ENCODE measurements at regions not wholly inside any gene's neighbourhood (a gene's known extent, or its start where the extent isn't known, plus 50 kb on each side); places are given as distances from the start of the nearest gene placed in this dataset.

- Histone ChIP-seq H3K4me1 (ENCODE audit: control insufficient read depth, insufficient read depth, low read length) (peaks cover 2% of the 10 kb centered on the region), H3K27me3 (ENCODE audit: control insufficient read depth, insufficient read depth, low read length) (no peaks in the 10 kb centered on the region), H3K9me3 (replicated peaks; ENCODE audit: control insufficient read depth, low read depth, low read length) (no peaks in the 10 kb centered on the region), H3K36me3 (ENCODE audit: control insufficient read depth, insufficient read depth, low read length) (no peaks in the 10 kb centered on the region), H3K27ac (ENCODE audit: low read length) (no peak overlapping the region), H3K4me3 (ENCODE audit: low read length) (no peak overlapping the region)
- peak; percentile 51 for DNase-seq
- no CpG with 5 or more reads among the region's 3 CpGs for WGBS (ENCODE audit: insufficient coverage)
Measured at GRCh38 chr9:78775696-78776295, 478.9 kb downstream of the PSAT1 start.

GRCh38 chr9:78777747-78778146 lies 480.8 kb downstream of the PSAT1 start:
- Histone ChIP-seq H3K4me3 (ENCODE audit: low read length) (no peak overlapping the region), H3K4me1 (ENCODE audit: control insufficient read depth, insufficient read depth, low read length) (peaks cover 2% of the 10 kb centered on the region), H3K9me3 (replicated peaks; ENCODE audit: control insufficient read depth, low read depth, low read length) (no peaks in the 10 kb centered on the region), H3K36me3 (ENCODE audit: control insufficient read depth, insufficient read depth, low read length) (no peaks in the 10 kb centered on the region), H3K27ac (ENCODE audit: low read length) (no peak overlapping the region), H3K27me3 (ENCODE audit: control insufficient read depth, insufficient read depth, low read length) (no peaks in the 10 kb centered on the region)
- peak; percentile 14 for DNase-seq
- WGBS (ENCODE audit: insufficient coverage): 40% methylated on average over 1 of the region's 4 CpGs

- DNase-seq: no peak
- WGBS (ENCODE audit: insufficient coverage): 33% methylated on average over 1 of the region's 3 CpGs
- Histone ChIP-seq H3K27me3 (ENCODE audit: control insufficient read depth, insufficient read depth, low read length) (no peaks in the 10 kb centered on the region), H3K36me3 (ENCODE audit: control insufficient read depth, insufficient read depth, low read length) (no peaks in the 10 kb centered on the region), H3K9me3 (replicated peaks; ENCODE audit: control insufficient read depth, low read depth, low read length) (no peaks in the 10 kb centered on the region), H3K4me1 (ENCODE audit: control insufficient read depth, insufficient read depth, low read length) (peaks cover 2% of the 10 kb centered on the region), H3K4me3 (ENCODE audit: low read length) (no peak overlapping the region), H3K27ac (ENCODE audit: low read length) (no peak overlapping the region)
Measured at GRCh38 chr9:78778318-78778717, 481.4 kb downstream of the PSAT1 start.

DNA sequence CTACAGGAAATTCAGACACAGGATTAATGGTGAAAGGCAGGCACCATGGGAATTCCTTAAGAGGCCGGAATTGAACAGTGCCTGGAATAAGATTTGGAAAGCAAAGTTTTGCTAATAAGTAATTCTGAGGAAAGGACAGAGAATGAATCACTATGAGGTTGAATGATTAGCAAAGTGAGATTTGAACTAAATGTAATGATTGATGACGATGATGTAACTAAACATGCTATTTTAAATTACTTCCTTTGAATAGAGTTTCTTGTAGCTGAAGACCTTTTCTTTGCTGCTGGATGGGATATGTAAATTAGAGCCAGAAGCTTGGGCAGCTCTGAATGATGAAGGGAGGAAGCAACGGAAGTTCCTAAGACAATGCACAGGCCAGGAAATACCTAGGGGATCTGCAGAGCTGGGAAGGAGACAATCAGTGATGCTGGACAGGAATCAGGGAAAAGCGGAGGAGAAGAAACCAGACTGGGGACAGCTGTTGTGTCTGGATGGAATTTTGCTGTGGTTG lies 482.0 kb downstream of the PSAT1 start:
- WGBS (ENCODE audit: insufficient coverage): 16% methylated on average over 3 of the region's 4 CpGs
- Histone ChIP-seq H3K4me1 (ENCODE audit: control insufficient read depth, insufficient read depth, low read length) (peaks cover 2% of the 10 kb centered on the region), H3K4me3 (ENCODE audit: low read length) (no peak overlapping the region), H3K27ac (ENCODE audit: low read length) (no peak overlapping the region), H3K27me3 (ENCODE audit: control insufficient read depth, insufficient read depth, low read length) (no peaks in the 10 kb centered on the region), H3K9me3 (replicated peaks; ENCODE audit: control insufficient read depth, low read depth, low read length) (no peaks in the 10 kb centered on the region), H3K36me3 (ENCODE audit: control insufficient read depth, insufficient read depth, low read length) (no peaks in the 10 kb centered on the region)
- DNase-seq: peak; percentile 68

- DNase-seq: no peak
- no peak overlapping the region for H3K27ac ChIP-seq (ENCODE audit: low read length)
- H3K27me3 ChIP-seq (ENCODE audit: control insufficient read depth, insufficient read depth, low read length): no peaks in the 10 kb centered on the region
- no peaks in the 10 kb centered on the region for H3K36me3 ChIP-seq (ENCODE audit: control insufficient read depth, insufficient read depth, low read length)
- no CpG with 5 or more reads among the region's 4 CpGs for WGBS (ENCODE audit: insufficient coverage)
- H3K4me3 ChIP-seq (ENCODE audit: low read length): no peak overlapping the region
- peaks cover 2% of the 10 kb centered on the region for H3K4me1 ChIP-seq (ENCODE audit: control insufficient read depth, insufficient read depth, low read length)
- H3K9me3 ChIP-seq (replicated peaks; ENCODE audit: control insufficient read depth, low read depth, low read length): no peaks in the 10 kb centered on the region
Measured at GRCh38 chr9:78781681-78782080, 484.8 kb downstream of the PSAT1 start.

DNA sequence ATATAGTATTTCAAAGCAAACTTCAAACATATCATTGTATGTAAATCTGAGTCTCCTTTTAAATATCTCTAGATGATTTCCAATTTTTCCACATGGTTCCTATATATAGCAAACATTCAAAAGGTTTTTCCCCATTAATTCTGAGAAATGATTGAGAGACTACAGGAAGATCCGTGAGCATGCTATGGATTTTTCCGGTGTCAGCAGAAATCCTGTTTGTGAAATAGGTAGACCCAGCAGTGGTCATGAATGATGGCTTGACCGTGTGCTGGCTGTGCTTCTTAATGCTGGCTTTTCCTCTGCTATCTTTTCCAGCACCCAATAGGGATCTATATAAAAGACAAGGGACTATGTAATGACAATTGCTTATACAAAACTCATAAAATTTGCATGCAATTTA lies 485.3 kb downstream of the PSAT1 start:
- no peak overlapping the region for H3K27ac ChIP-seq (ENCODE audit: low read length)
- no peaks in the 10 kb centered on the region for H3K9me3 ChIP-seq (replicated peaks; ENCODE audit: control insufficient read depth, low read depth, low read length)
- 92% methylated on average over 2 of the region's 3 CpGs for WGBS (ENCODE audit: insufficient coverage)
- no peaks in the 10 kb centered on the region for H3K36me3 ChIP-seq (ENCODE audit: control insufficient read depth, insufficient read depth, low read length)
- H3K4me3 ChIP-seq (ENCODE audit: low read length): no peak overlapping the region
- no peak for DNase-seq
- peaks cover 2% of the 10 kb centered on the region for H3K4me1 ChIP-seq (ENCODE audit: control insufficient read depth, insufficient read depth, low read length)
- no peaks in the 10 kb centered on the region for H3K27me3 ChIP-seq (ENCODE audit: control insufficient read depth, insufficient read depth, low read length)

DNA sequence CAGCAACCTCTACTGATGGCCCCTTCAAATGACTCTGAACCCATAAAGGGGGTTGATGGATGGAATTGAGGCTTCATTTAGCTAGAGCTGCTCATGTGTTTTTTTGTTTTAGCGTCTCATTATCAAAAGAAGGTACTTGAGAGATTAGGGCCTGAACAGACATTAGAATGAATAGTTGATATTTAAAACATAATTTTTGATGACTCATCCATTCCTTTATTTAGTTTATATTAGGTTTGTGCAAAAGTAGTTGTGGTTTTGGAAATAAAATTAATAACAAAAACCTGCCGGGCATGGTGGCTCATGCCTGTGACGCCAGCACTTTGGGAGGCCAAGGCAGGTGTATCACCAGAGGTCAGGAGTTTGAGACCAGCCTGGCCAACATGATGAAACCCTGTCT lies 485.9 kb downstream of the PSAT1 start:
- no peaks in the 10 kb centered on the region for H3K27me3 ChIP-seq (ENCODE audit: control insufficient read depth, insufficient read depth, low read length)
- no peaks in the 10 kb centered on the region for H3K4me1 ChIP-seq (ENCODE audit: control insufficient read depth, insufficient read depth, low read length)
- no peak overlapping the region for H3K4me3 ChIP-seq (ENCODE audit: low read length)
- H3K9me3 ChIP-seq (replicated peaks; ENCODE audit: control insufficient read depth, low read depth, low read length): no peaks in the 10 kb centered on the region
- no peak overlapping the region for H3K27ac ChIP-seq (ENCODE audit: low read length)
- no peaks in the 10 kb centered on the region for H3K36me3 ChIP-seq (ENCODE audit: control insufficient read depth, insufficient read depth, low read length)
- DNase-seq: no peak
- WGBS (ENCODE audit: insufficient coverage): 90% methylated on average over 2 of the region's 3 CpGs

DNA sequence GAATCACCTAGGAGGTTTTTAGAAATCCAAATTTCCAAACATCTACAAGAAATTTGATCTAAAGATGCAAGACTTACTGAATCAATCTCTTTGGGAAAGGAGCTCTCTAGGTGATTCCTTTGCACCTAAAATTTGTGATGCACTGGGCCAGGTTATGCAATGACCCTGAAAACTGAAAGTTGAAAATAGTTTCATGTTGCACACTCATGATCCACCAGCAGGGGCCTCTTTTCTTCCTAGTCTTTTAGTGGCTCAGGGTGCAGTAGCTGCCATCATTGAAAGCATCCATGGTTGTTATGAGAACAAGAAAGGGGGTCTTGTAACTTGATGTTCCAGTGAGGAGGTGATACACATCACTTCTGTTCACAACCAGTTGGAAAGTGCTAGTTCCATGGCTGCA lies 486.8 kb downstream of the PSAT1 start:
- H3K9me3 ChIP-seq (replicated peaks; ENCODE audit: control insufficient read depth, low read depth, low read length): no peaks in the 10 kb centered on the region
- no peak overlapping the region for H3K27ac ChIP-seq (ENCODE audit: low read length)
- no peaks in the 10 kb centered on the region for H3K36me3 ChIP-seq (ENCODE audit: control insufficient read depth, insufficient read depth, low read length)
- no peaks in the 10 kb centered on the region for H3K27me3 ChIP-seq (ENCODE audit: control insufficient read depth, insufficient read depth, low read length)
- H3K4me3 ChIP-seq (ENCODE audit: low read length): no peak overlapping the region
- DNase-seq: no peak
- H3K4me1 ChIP-seq (ENCODE audit: control insufficient read depth, insufficient read depth, low read length): no peaks in the 10 kb centered on the region

DNA sequence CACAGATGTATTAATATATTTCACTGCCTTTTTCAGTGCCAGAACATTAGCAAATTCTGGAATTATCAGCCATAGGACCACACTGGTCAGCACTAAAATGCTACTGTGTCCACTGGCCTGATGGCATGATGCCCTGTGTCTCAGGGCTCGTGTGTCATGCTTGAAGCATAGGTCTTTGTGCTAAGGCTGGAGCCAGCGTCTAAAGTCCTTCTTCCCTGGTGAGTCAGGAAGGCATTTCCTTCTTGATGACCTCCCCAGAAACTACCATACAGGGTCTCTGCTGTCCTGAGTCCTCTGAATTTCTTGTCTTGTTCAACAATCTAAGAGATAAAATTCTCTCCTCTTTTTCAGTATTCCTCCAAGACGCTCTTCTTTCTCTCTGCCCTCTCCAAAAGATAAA lies 489.9 kb downstream of the PSAT1 start:
- Histone ChIP-seq H3K36me3 (ENCODE audit: control insufficient read depth, insufficient read depth, low read length) (no peaks in the 10 kb centered on the region), H3K4me3 (ENCODE audit: low read length) (no peak overlapping the region), H3K9me3 (replicated peaks; ENCODE audit: control insufficient read depth, low read depth, low read length) (no peaks in the 10 kb centered on the region), H3K27me3 (ENCODE audit: control insufficient read depth, insufficient read depth, low read length) (no peaks in the 10 kb centered on the region), H3K4me1 (ENCODE audit: control insufficient read depth, insufficient read depth, low read length) (no peaks in the 10 kb centered on the region), H3K27ac (ENCODE audit: low read length) (no peak overlapping the region)
- no peak for DNase-seq
- WGBS (ENCODE audit: insufficient coverage): 33% methylated on average over 1 of the region's 3 CpGs

GRCh38 chr9:78788101-78788500 lies 491.2 kb downstream of the PSAT1 start:
- DNase-seq: no peak
- Histone ChIP-seq H3K4me3 (ENCODE audit: low read length) (no peak overlapping the region), H3K9me3 (replicated peaks; ENCODE audit: control insufficient read depth, low read depth, low read length) (no peaks in the 10 kb centered on the region), H3K27me3 (ENCODE audit: control insufficient read depth, insufficient read depth, low read length) (no peaks in the 10 kb centered on the region), H3K27ac (ENCODE audit: low read length) (no peak overlapping the region), H3K36me3 (ENCODE audit: control insufficient read depth, insufficient read depth, low read length) (no peaks in the 10 kb centered on the region), H3K4me1 (ENCODE audit: control insufficient read depth, insufficient read depth, low read length) (no peaks in the 10 kb centered on the region)

GRCh38 chr9:78791779-78792178 lies 494.9 kb downstream of the PSAT1 start:
- Histone ChIP-seq H3K4me1 (ENCODE audit: control insufficient read depth, insufficient read depth, low read length) (no peaks in the 10 kb centered on the region), H3K27ac (ENCODE audit: low read length) (no peak overlapping the region), H3K4me3 (ENCODE audit: low read length) (no peak overlapping the region), H3K9me3 (replicated peaks; ENCODE audit: control insufficient read depth, low read depth, low read length) (no peaks in the 10 kb centered on the region), H3K36me3 (ENCODE audit: control insufficient read depth, insufficient read depth, low read length) (no peaks in the 10 kb centered on the region), H3K27me3 (ENCODE audit: control insufficient read depth, insufficient read depth, low read length) (no peaks in the 10 kb centered on the region)
- no peak for DNase-seq
- WGBS (ENCODE audit: insufficient coverage): no CpG with 5 or more reads among the region's 2 CpGs

All from muscle of leg (tissue), 3 donors.